HEK293T (cell line): ENCODE measurements at regions not wholly inside any gene's neighbourhood (a gene's known extent, or its start where the extent isn't known, plus 50 kb on each side); places are given as distances from the start of the nearest gene placed in this dataset.

Experiments used
- BHLHE40 ChIP-seq: fragments of 450-650 bp; IDR thresholded peaks from 2 replicates; pipeline ENCODE4 v1.6.1; 2016; ENCODE audit warnings: mild to moderate bottlenecking, moderate library complexity, borderline replicate concordance
- ELF4 ChIP-seq: fragments of 450-650 bp; IDR thresholded peaks from 2 replicates; pipeline ENCODE4 v1.6.1; 2017; ENCODE audit warnings: antibody characterized with exemption
- FOXA1 ChIP-seq: fragments of 450-650 bp; IDR thresholded peaks from 2 replicates; pipeline ENCODE4 v1.6.1; 2016; ENCODE audit warnings: mild to moderate bottlenecking
- HDGF ChIP-seq: fragments of 450-650 bp; IDR thresholded peaks from 2 replicates; pipeline ENCODE4 v1.6.1; 2017; ENCODE audit warnings: antibody characterized with exemption, borderline replicate concordance
- L3MBTL2 ChIP-seq: fragments of 450-650 bp; conservative IDR thresholded peaks from 2 replicates; pipeline ENCODE4 v1.6.1; 2016; ENCODE audit warnings: mild to moderate bottlenecking
- LEF1 ChIP-seq: fragments of 450-650 bp; IDR thresholded peaks from 2 replicates; pipeline ENCODE4 v1.6.1; 2017; ENCODE audit warnings: mild to moderate bottlenecking, borderline replicate concordance
- NFRKB ChIP-seq: fragments of 450-650 bp; IDR thresholded peaks from 2 replicates; pipeline ENCODE4 v1.6.1; 2016; ENCODE audit warnings: mild to moderate bottlenecking, moderate library complexity
- SP1 ChIP-seq: fragments of 450-650 bp; IDR thresholded peaks from 2 replicates; pipeline ENCODE4 v1.6.1; 2017
- SUZ12 ChIP-seq: fragments of 450-650 bp; IDR thresholded peaks from 2 replicates; pipeline ENCODE4 v1.6.1; 2016; ENCODE audit warnings: mild to moderate bottlenecking
- TARDBP ChIP-seq: fragments of 450-650 bp; IDR thresholded peaks from 2 replicates; pipeline ENCODE4 v1.6.1; 2016

DNA sequence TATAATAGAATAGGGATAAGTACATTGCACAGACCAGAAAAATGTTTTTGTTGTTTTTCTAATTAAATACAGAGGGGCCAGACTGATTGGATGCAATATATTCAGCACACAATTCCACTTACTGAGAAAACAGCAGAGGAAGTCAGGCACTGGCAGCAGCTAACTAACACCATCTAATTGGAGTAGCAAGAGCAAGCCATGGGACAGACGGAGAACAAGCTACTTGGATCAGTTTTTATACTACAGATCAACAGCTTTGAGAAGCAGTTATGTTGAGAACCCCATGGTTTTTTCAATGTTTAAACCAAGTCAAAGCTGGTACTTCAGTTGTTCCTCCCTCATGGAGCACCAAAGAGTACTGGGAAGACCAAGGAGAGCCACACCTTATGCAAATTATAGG, 1249.4 kb downstream of the LRFN5 start:
- TF ChIP-seq L3MBTL2 (no peak), BHLHE40 (no peak), TARDBP (no peak), SUZ12 (no peak), ELF4 (no peak), NFRKB (no peak), HDGF (no peak), FOXA1 (no peak), SP1 (no peak), LEF1 (no peak)
